ENCODE measurements at regions not wholly inside any gene's neighbourhood (a gene's known extent, or its start where the extent isn't known, plus 50 kb on each side); places are given as distances from the start of the nearest gene placed in this dataset.

DNA sequence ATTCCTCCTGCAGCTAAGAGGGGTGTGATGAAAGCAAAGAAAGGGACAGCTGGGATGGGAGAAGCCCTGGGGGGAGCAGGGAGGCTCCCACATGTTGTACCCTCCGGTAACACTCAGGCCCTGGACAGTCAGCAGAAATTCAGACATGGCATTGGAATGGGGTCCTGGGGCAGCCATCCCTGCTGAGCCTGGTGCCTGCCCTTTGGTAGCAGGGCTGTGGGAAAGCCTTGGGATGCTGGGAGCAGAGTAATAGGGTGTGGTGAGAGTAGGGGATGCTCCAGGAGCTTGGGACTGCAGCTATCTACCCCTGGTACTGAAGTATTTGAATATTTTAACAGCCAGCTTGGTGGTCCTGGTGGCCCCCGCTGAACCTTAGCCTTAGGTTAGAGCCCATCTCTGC is 56.8 kb downstream of the FAM241B start:
- TF ChIP-seq, protein P1, sequence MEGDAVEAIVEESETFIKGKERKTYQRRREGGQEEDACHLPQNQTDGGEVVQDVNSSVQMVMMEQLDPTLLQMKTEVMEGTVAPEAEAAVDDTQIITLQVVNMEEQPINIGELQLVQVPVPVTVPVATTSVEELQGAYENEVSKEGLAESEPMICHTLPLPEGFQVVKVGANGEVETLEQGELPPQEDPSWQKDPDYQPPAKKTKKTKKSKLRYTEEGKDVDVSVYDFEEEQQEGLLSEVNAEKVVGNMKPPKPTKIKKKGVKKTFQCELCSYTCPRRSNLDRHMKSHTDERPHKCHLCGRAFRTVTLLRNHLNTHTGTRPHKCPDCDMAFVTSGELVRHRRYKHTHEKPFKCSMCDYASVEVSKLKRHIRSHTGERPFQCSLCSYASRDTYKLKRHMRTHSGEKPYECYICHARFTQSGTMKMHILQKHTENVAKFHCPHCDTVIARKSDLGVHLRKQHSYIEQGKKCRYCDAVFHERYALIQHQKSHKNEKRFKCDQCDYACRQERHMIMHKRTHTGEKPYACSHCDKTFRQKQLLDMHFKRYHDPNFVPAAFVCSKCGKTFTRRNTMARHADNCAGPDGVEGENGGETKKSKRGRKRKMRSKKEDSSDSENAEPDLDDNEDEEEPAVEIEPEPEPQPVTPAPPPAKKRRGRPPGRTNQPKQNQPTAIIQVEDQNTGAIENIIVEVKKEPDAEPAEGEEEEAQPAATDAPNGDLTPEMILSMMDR (IDR thresholded peaks at IDR 0.05; ENCODE audit: low read depth, low read length): no peak
- TF ChIP-seq EZH2phosphoT487 (IDR thresholded peaks at IDR 0.05; ENCODE audit: low read depth): no peak
